GM23338 (cell line): ENCODE measurements at regions not wholly inside any gene's neighbourhood (a gene's known extent, or its start where the extent isn't known, plus 50 kb on each side); places are given as distances from the start of the nearest gene placed in this dataset.

ENCODE experiments used
- ATAC-seq: fragments of 200-7000 bp; cut with Tn5 transposase; 3 replicates; pipeline ENCODE4 v1.9.1; 2020
- DNase-seq: peaks from one replicate; pipeline ENCODE4 v3.0.0-alpha.2; 2015; ENCODE audit warnings: low spot score
- H2AFZ ChIP-seq: fragments of 200-600 bp; sonication (generic); 2 replicates; pipeline ENCODE4 v1.8.0; 2016; ENCODE audit warnings: antibody characterized with exemption, mild to moderate bottlenecking, moderate library complexity
- H3F3A ChIP-seq: fragments of 200-600 bp; sonication (generic); replicated peaks from 2 replicates; pipeline ENCODE4 v1.8.0; 2017; ENCODE audit warnings: antibody characterized with exemption, mixed run types, low read depth
- H3K27ac ChIP-seq: fragments of 200-600 bp; sonication (generic); 2 replicates; pipeline ENCODE4 v1.6.1; 2016; ENCODE audit warnings: low read depth
- H3K27me3 ChIP-seq: fragments of 200-600 bp; sonication (generic); 2 replicates; pipeline ENCODE4 v1.8.0; 2016; ENCODE audit warnings: mild to moderate bottlenecking, mixed run types, moderate library complexity; ENCODE audit not compliant: insufficient read depth
- H3K36me3 ChIP-seq: fragments of 200-600 bp; sonication (generic); 2 replicates; pipeline ENCODE4 v1.8.0; 2016; ENCODE audit warnings: mild to moderate bottlenecking; ENCODE audit not compliant: insufficient read depth
- H3K4me1 ChIP-seq: fragments of 200-600 bp; sonication (generic); 2 replicates; pipeline ENCODE4 v1.8.0; 2016; ENCODE audit warnings: mild to moderate bottlenecking, moderate library complexity; ENCODE audit not compliant: insufficient read depth
- H3K4me2 ChIP-seq: fragments of 200-600 bp; sonication (generic); 2 replicates; pipeline ENCODE4 v1.7.1; 2017; ENCODE audit warnings: mixed run types
- H3K4me3 ChIP-seq: fragments of 200-600 bp; sonication (generic); 2 replicates; pipeline ENCODE4 v1.6.1; 2016; ENCODE audit warnings: mixed run types
- H3K79me2 ChIP-seq: fragments of 200-600 bp; sonication (generic); replicated peaks from 2 replicates; pipeline ENCODE4 v1.8.0; 2017; ENCODE audit warnings: mild to moderate bottlenecking; ENCODE audit not compliant: insufficient read depth
- H3K9me2 ChIP-seq: fragments of 200-600 bp; sonication (generic); 2 replicates; pipeline ENCODE4 v1.8.0; 2017; ENCODE audit not compliant: insufficient read depth
- H4K20me1 ChIP-seq: fragments of 200-600 bp; sonication (generic); replicated peaks from 2 replicates; pipeline ENCODE4 v1.8.0; 2017; ENCODE audit warnings: mild to moderate bottlenecking; ENCODE audit not compliant: insufficient read depth
- H3K27ac Mint-ChIP-seq: 2 replicates; pipeline ENCODE4 v1.8.0; 2020; ENCODE audit warnings: inconsistent platforms, mild to moderate bottlenecking, moderate library complexity, mixed read lengths
- H3K27me3 Mint-ChIP-seq: 3 replicates; pipeline ENCODE4 v1.8.0; 2022; ENCODE audit warnings: low read depth, mild to moderate bottlenecking, moderate library complexity, mixed read lengths, inconsistent platforms; ENCODE audit not compliant: insufficient read depth, poor library complexity
- H3K36me3 Mint-ChIP-seq: 3 replicates; pipeline ENCODE4 v1.8.0; 2021; ENCODE audit warnings: low read depth, mild to moderate bottlenecking, inconsistent platforms, moderate library complexity, mixed read lengths
- H3K4me1 Mint-ChIP-seq: 3 replicates; pipeline ENCODE4 v1.8.0; 2020; ENCODE audit warnings: mild to moderate bottlenecking, inconsistent platforms, mixed read lengths
- H3K4me3 Mint-ChIP-seq: 3 replicates; pipeline ENCODE4 v1.8.0; 2021; ENCODE audit warnings: moderate library complexity, mild to moderate bottlenecking, inconsistent platforms, mixed read lengths
- H3K9me3 Mint-ChIP-seq: 3 replicates; pipeline ENCODE4 v1.8.0; 2020; ENCODE audit warnings: moderate library complexity, mild to moderate bottlenecking, inconsistent platforms, mixed read lengths
- CREB1 ChIP-seq: fragments of 250-450 bp; sonication (Bioruptor Pico); IDR thresholded peaks from 2 replicates; pipeline ENCODE4 v1.5.0; 2020; ENCODE audit warnings: low read depth, mild to moderate bottlenecking, moderate library complexity
- CTCF ChIP-seq, 2 experiments: fragments of 200-600 bp in 1 of 2; sonication (generic) in 1 of 2; conservative IDR thresholded peaks; 2 replicates each; pipeline versions ENCODE4 v1.5.1 to v1.6.1; 2016 to 2017; ENCODE audit warnings: antibody characterized with exemption in 2 of 2, low read depth in 2 of 2, mild to moderate bottlenecking in 2 of 2, moderate library complexity in 1 of 2
- ETS1 ChIP-seq: IDR thresholded peaks from 2 replicates; pipeline ENCODE4 v1.6.1; 2016; ENCODE audit warnings: antibody characterized with exemption
- JUNB ChIP-seq: IDR thresholded peaks from one replicate; pipeline ENCODE4 v1.6.1; 2016; ENCODE audit warnings: antibody characterized with exemption; ENCODE audit not compliant: unreplicated experiment
- NANOG ChIP-seq: IDR thresholded peaks from 2 replicates; pipeline ENCODE4 v1.6.1; 2016; ENCODE audit warnings: antibody characterized with exemption, borderline replicate concordance
- POLR2AphosphoS5 ChIP-seq: IDR thresholded peaks from 2 replicates; pipeline ENCODE4 v1.6.1; 2016; ENCODE audit warnings: antibody characterized with exemption, low read depth
- REST ChIP-seq: IDR thresholded peaks from one replicate; pipeline ENCODE4 v1.6.1; 2018; ENCODE audit warnings: antibody characterized with exemption; ENCODE audit not compliant: unreplicated experiment
- STAT1 ChIP-seq: IDR thresholded peaks from one replicate; pipeline ENCODE4 v1.6.1; 2016; ENCODE audit warnings: antibody characterized with exemption; ENCODE audit not compliant: unreplicated experiment
- ZNF114 ChIP-seq: fragments of 250-450 bp; sonication (Bioruptor Pico); IDR thresholded peaks from 2 replicates; pipeline ENCODE4 v1.5.0; 2020; ENCODE audit warnings: mild to moderate bottlenecking, moderate library complexity
- ZNF462 ChIP-seq: fragments of 250-450 bp; sonication (Bioruptor Pico); IDR thresholded peaks from 2 replicates; pipeline ENCODE4 v1.5.0; 2020; ENCODE audit warnings: mild to moderate bottlenecking, moderate library complexity

- no peak for ATAC-seq
- H4K20me1 ChIP-seq, result no peaks in the 10 kb centered on the region
- H3K4me3 Mint-ChIP-seq, result no peak overlapping the region
Observed at GRCh38 chr13:92984151-92984550, 242.5 kb upstream of the GPC6 start.

More at GRCh38 chr13:92984151-92984550, 242.5 kb upstream of the GPC6 start:
- no peaks in the 10 kb centered on the region for H3K79me2 ChIP-seq
- H3K9me2 ChIP-seq, result no peaks in the 10 kb centered on the region; the same call in 1 of the 2 replicates
- H3K4me1 Mint-ChIP-seq, result no peaks in the 10 kb centered on the region
- no peak for DNase-seq
- no peak overlapping the region for H2AFZ ChIP-seq
- H3F3A ChIP-seq, result no peaks in the 10 kb centered on the region
- no peak overlapping the region for H3K4me3 ChIP-seq
- H3K36me3 ChIP-seq, result no peaks in the 10 kb centered on the region
- H3K27me3 Mint-ChIP-seq, result peaks cover 1% of the 10 kb centered on the region
- H3K27ac ChIP-seq, result no peak overlapping the region
- peaks cover 6% of the 10 kb centered on the region; the same call in 2 of the 3 replicates for H3K9me3 Mint-ChIP-seq
- H3K4me2 ChIP-seq, result no peak overlapping the region
- TF ChIP-seq JUNB (no peak), STAT1 (no peak), CREB1 (CRISPR knock-in tag) (no peak), ZNF114 (CRISPR knock-in tag) (no peak), CTCF (conservative IDR thresholded peaks at IDR 0.05; ENCODE audit: low read depth in 2 of 2) (no peak), POLR2AphosphoS5 (no peak), ETS1 (no peak), REST (no peak), NANOG (no peak), ZNF462 (CRISPR knock-in tag) (no peak)
- H3K27ac Mint-ChIP-seq, result no peak overlapping the region
- no peaks in the 10 kb centered on the region for H3K36me3 Mint-ChIP-seq
- H3K4me1 ChIP-seq, result no peaks in the 10 kb centered on the region
- no peaks in the 10 kb centered on the region for H3K27me3 ChIP-seq
